Neuronal stem cell (in vitro differentiated cells): ENCODE measurements at regions not wholly inside any gene's neighbourhood (a gene's known extent, or its start where the extent isn't known, plus 50 kb on each side); places are given as distances from the start of the nearest gene placed in this dataset.

ENCODE experiments used
- DNase-seq: peaks from one replicate; pipeline ENCODE4 v3.0.0-alpha.2; 2013; ENCODE audit warnings: low spot score
- H2AFZ ChIP-seq: one replicate; pipeline ENCODE4 v1.6.1; 2013; ENCODE audit warnings: mild to moderate bottlenecking, low read length, inconsistent platforms
- H2AK5ac ChIP-seq: 2 replicates; pipeline ENCODE4 v1.6.1; 2013; ENCODE audit warnings: low read depth, mild to moderate bottlenecking, inconsistent platforms, low read length, moderate library complexity, mixed read lengths
- H2BK120ac ChIP-seq: 2 replicates; pipeline ENCODE4 v1.6.1; 2013; ENCODE audit warnings: low read depth, mild to moderate bottlenecking, inconsistent platforms, low read length, moderate library complexity, mixed read lengths
- H2BK12ac ChIP-seq: one replicate; pipeline ENCODE4 v1.6.1; 2013; ENCODE audit warnings: low read length, inconsistent platforms
- H2BK15ac ChIP-seq: 2 replicates; pipeline ENCODE4 v1.6.1; 2013; ENCODE audit warnings: mild to moderate bottlenecking, low read length, inconsistent platforms, mixed read lengths
- H2BK5ac ChIP-seq: one replicate; pipeline ENCODE4 v1.6.1; 2013; ENCODE audit warnings: inconsistent platforms, mild to moderate bottlenecking, low read length, moderate library complexity
- H3K14ac ChIP-seq: one replicate; pipeline ENCODE4 v1.6.1; 2013; ENCODE audit warnings: low read length, inconsistent platforms
- H3K18ac ChIP-seq: 2 replicates; pipeline ENCODE4 v1.6.1; 2013; ENCODE audit warnings: low read length, inconsistent platforms
- H3K23ac ChIP-seq: 2 replicates; pipeline ENCODE4 v1.6.1; 2013; ENCODE audit warnings: low read depth, mild to moderate bottlenecking, mixed read lengths, low read length, inconsistent platforms; ENCODE audit not compliant: poor library complexity
- H3K27ac ChIP-seq: replicated peaks from 3 replicates; pipeline ENCODE4 v1.5.1; 2013; ENCODE audit warnings: low read length, inconsistent platforms
- H3K27me3 ChIP-seq, 3 experiments: 2 replicates each; pipeline ENCODE4 v1.6.1; 2013; ENCODE audit warnings: low read length in 3 of 3, mild to moderate bottlenecking in 2 of 3, inconsistent platforms in 1 of 3, low read depth in 1 of 3, mixed read lengths in 1 of 3, moderate library complexity in 1 of 3; ENCODE audit not compliant: control insufficient read depth in 3 of 3, insufficient read depth in 3 of 3
- H3K36me3 ChIP-seq, 2 donors: replicated peaks in 1 of 2; 2 replicates each; pipeline ENCODE4 v1.6.1; 2013; ENCODE audit warnings: low read length in 2 of 2; ENCODE audit not compliant: control insufficient read depth in 2 of 2, insufficient read depth in 2 of 2
- H3K4ac ChIP-seq: 2 replicates; pipeline ENCODE4 v1.6.1; 2013; ENCODE audit warnings: inconsistent platforms, mild to moderate bottlenecking, low read length, moderate library complexity
- H3K4me1 ChIP-seq, 2 donors: 1 replicate in 1 of 2; 2 replicates in 1 of 2; pipeline ENCODE4 v1.6.1; 2013; ENCODE audit warnings: low read length in 2 of 2, low read depth in 1 of 2; ENCODE audit not compliant: control insufficient read depth in 2 of 2, insufficient read depth in 1 of 2
- H3K4me2 ChIP-seq: one replicate; pipeline ENCODE4 v1.6.1; 2013; ENCODE audit warnings: mild to moderate bottlenecking, low read length, inconsistent platforms; ENCODE audit not compliant: insufficient read depth, poor library complexity, severe bottlenecking
- H3K4me3 ChIP-seq, 2 donors: 2 replicates each; pipeline ENCODE4 v1.5.1; 2013; ENCODE audit warnings: low read length in 2 of 2, mild to moderate bottlenecking in 2 of 2, inconsistent platforms in 1 of 2, moderate library complexity in 1 of 2
- H3K79me1 ChIP-seq: one replicate; pipeline ENCODE4 v1.6.1; 2013; ENCODE audit warnings: low read depth, mild to moderate bottlenecking, inconsistent platforms, low read length, moderate library complexity
- H3K9ac ChIP-seq: one replicate; pipeline ENCODE4 v1.6.1; 2013; ENCODE audit warnings: mild to moderate bottlenecking, low read depth, low read length, inconsistent platforms; ENCODE audit not compliant: poor library complexity
- H3K9me3 ChIP-seq, 2 donors: replicated peaks in 1 of 2; 2 replicates each; pipeline versions ENCODE3 to v1.6.1; 2013; ENCODE audit warnings: low read length in 2 of 2, mild to moderate bottlenecking in 2 of 2, inconsistent platforms in 1 of 2, low read depth in 1 of 2, mixed read lengths in 1 of 2, moderate library complexity in 1 of 2; ENCODE audit not compliant: control insufficient read depth in 2 of 2, insufficient read depth in 1 of 2
- H4K8ac ChIP-seq: one replicate; pipeline ENCODE4 v1.6.1; 2013; ENCODE audit warnings: low read depth, mild to moderate bottlenecking, inconsistent platforms, low read length, moderate library complexity
- H4K91ac ChIP-seq: one replicate; pipeline ENCODE4 v1.6.1; 2013; ENCODE audit warnings: low read length, low read depth, mild to moderate bottlenecking, inconsistent platforms; ENCODE audit not compliant: poor library complexity
- WGBS, 2 donors: extraction: QIAGEN DNeasy Blood & Tissue Kit; methylation state at CpG; one replicate each; pipeline ENCODE4 v1.1.7; 2013; ENCODE audit warnings: missing lambda C conversion rate in 2 of 2, mixed read lengths in 1 of 2; ENCODE audit not compliant: insufficient read length in 2 of 2, insufficient replicate concordance in 1 of 2; ENCODE audit errors: extremely low coverage in 2 of 2; 5-methylcytosine and 5-hydroxymethylcytosine counted together

- H4K91ac ChIP-seq, result no peak overlapping the region
- H2BK5ac ChIP-seq, result no peak overlapping the region
- H2AFZ ChIP-seq, result no peak overlapping the region
- H3K27ac ChIP-seq, result peak overlapping the region; percentile 28
- DNase-seq, result no peak
- no peak overlapping the region for H2AK5ac ChIP-seq
- H3K9me3 ChIP-seq, result peaks cover 2 to 3% of the 10 kb centered on the region in 2 donors
- H3K79me1 ChIP-seq, result no peaks in the 10 kb centered on the region
- no peak overlapping the region for H3K4ac ChIP-seq
- no CpG with 5 or more reads among the region's 2 CpGs for WGBS, 2 donors
- no peak overlapping the region for H2BK120ac ChIP-seq
- no peak overlapping the region for H3K4me3 ChIP-seq
- H3K27me3 ChIP-seq, result no peaks in the 10 kb centered on the region
- no peak overlapping the region for H3K14ac ChIP-seq
- H3K9ac ChIP-seq, result no peak overlapping the region
- no peak overlapping the region for H3K23ac ChIP-seq
- no peak overlapping the region for H3K4me2 ChIP-seq
- no peaks in the 10 kb centered on the region for H3K36me3 ChIP-seq
- H4K8ac ChIP-seq, result no peak overlapping the region
- no peak overlapping the region for H3K18ac ChIP-seq
- H3K4me1 ChIP-seq, result peaks cover 0 to 2% of the 10 kb centered on the region in 2 donors
- no peak overlapping the region for H2BK12ac ChIP-seq
- H2BK15ac ChIP-seq, result no peak overlapping the region
Measured at GRCh38 chr7:130823060-130823459, 89.1 kb upstream of the KLF14 start.

DNA sequence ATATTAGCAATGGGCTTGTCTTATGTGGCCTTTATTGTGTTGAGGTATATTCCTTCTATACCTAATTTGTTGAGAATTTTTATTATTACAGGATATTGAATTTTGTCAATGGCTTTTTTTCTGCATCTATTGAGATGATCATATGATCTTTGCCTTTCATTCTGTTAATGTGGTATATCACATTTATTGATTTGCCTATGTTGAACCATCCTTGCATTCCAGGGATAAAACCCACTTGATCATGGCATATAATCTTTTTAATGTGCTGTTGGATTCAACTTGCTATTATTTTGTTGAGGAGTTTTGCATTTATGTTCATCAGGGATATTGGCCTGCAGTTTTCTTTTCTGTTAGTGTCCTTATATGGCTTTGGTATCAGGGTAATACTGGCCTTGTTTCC, 91.8 kb upstream of the KLF14 start:
- Histone ChIP-seq H2BK12ac (no peak overlapping the region), H2AK5ac (no peak overlapping the region), H2BK5ac (no peak overlapping the region), H3K9ac (no peak overlapping the region), H3K4me1 (peaks cover 0 to 2% of the 10 kb centered on the region in 2 donors), H2BK120ac (no peak overlapping the region), H3K27ac (no peak overlapping the region), H2AFZ (no peak overlapping the region), H4K91ac (no peak overlapping the region), H3K36me3 (no peaks in the 10 kb centered on the region), H3K9me3 (peaks cover 3 to 4% of the 10 kb centered on the region in 2 donors), H3K23ac (no peak overlapping the region), H3K14ac (no peak overlapping the region), H3K18ac (no peak overlapping the region), H3K4me3 (no peak overlapping the region), H4K8ac (no peak overlapping the region), H3K4me2 (no peak overlapping the region), H3K4ac (no peak overlapping the region), H2BK15ac (no peak overlapping the region), H3K27me3 (no peaks in the 10 kb centered on the region), H3K79me1 (no peaks in the 10 kb centered on the region)
- DNase-seq, result no peak

DNA sequence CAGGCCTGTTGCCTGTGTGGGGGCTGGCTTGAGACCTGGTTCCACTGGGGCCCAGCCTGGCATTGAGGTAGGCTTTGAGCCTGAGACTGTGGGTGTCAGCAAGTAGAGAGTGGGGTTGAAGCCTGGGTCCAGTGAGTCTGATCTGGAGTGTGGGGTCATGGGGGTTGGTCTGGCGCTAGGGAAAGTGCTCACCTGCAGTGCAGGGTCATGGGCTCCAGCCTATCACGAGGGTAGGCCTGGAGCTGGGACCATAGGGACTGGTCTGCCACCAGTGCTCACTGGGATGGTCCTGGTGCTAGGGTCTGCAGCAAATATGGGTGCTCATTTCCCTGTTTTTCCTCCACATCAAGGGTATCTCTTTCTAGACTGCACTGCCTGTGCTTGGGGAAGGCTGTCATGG, 95.4 kb upstream of the KLF14 start:
- Histone ChIP-seq H2BK120ac (no peak overlapping the region), H3K27ac (no peak overlapping the region), H2BK15ac (no peak overlapping the region), H3K79me1 (no peaks in the 10 kb centered on the region), H4K91ac (no peak overlapping the region), H3K4ac (no peak overlapping the region), H3K36me3 (no peaks in the 10 kb centered on the region), H3K27me3 (no peaks in the 10 kb centered on the region), H3K4me2 (no peak overlapping the region), H3K23ac (no peak overlapping the region), H3K9me3 (peaks cover 2 to 3% of the 10 kb centered on the region in 2 donors), H3K14ac (no peak overlapping the region), H4K8ac (no peak overlapping the region), H3K4me1 (no peaks in the 10 kb centered on the region), H2BK5ac (no peak overlapping the region), H2AFZ (no peak overlapping the region), H3K4me3 (peak overlapping the region in 1 of 2 donors; percentile 15), H3K18ac (no peak overlapping the region), H2BK12ac (no peak overlapping the region), H2AK5ac (no peak overlapping the region), H3K9ac (no peak overlapping the region)
- no peak for DNase-seq
- no CpG with 5 or more reads among the region's 2 CpGs for WGBS, 2 donors

DNA sequence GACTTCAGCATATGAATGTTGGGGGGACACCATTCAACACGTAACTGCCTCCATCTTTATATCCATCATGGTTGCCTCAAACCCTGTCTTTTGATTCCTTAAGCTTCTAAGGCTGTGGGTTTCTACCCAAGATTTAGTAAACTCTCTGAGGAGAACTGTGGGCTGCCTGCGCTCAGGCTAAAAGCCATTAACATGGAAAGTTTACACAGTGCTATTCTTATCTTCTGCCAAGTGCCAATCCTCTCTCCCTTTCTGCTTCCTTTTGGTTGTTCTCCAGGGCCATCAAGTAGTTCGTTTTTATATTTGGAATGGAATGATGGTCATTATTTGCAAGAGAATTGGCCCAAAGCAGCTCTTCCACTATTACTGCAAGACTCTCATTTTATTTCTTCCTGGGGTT, 97.3 kb upstream of the KLF14 start:
- no peak overlapping the region for H3K18ac ChIP-seq
- no peak overlapping the region for H2BK5ac ChIP-seq
- no peak overlapping the region for H2AFZ ChIP-seq
- H2BK15ac ChIP-seq, result no peak overlapping the region
- no peak for DNase-seq
- H3K9me3 ChIP-seq, result peaks cover 0 to 2% of the 10 kb centered on the region in 2 donors
- H3K27ac ChIP-seq, result no peak overlapping the region
- no peak overlapping the region for H3K14ac ChIP-seq
- H3K27me3 ChIP-seq, result no peaks in the 10 kb centered on the region
- no peak overlapping the region for H3K23ac ChIP-seq
- no peak overlapping the region for H4K91ac ChIP-seq
- H2AK5ac ChIP-seq, result no peak overlapping the region
- H2BK12ac ChIP-seq, result no peak overlapping the region
- H3K4me2 ChIP-seq, result no peak overlapping the region
- H3K4me1 ChIP-seq, result no peaks in the 10 kb centered on the region
- no peak overlapping the region for H3K4ac ChIP-seq
- no CpG with 5 or more reads among the region's 3 CpGs for WGBS, 2 donors
- H3K79me1 ChIP-seq, result no peaks in the 10 kb centered on the region
- H4K8ac ChIP-seq, result no peak overlapping the region
- no peaks in the 10 kb centered on the region for H3K36me3 ChIP-seq
- no peak overlapping the region for H2BK120ac ChIP-seq
- H3K9ac ChIP-seq, result no peak overlapping the region
- H3K4me3 ChIP-seq, result no peak overlapping the region
